Lung (tissue), 11 donors: ENCODE measurements at regions not wholly inside any gene's neighbourhood (a gene's known extent, or its start where the extent isn't known, plus 50 kb on each side); places are given as distances from the start of the nearest gene placed in this dataset.

Experiments
- ATAC-seq: fragments of 200-7000 bp; cut with Tn5 transposase; one replicate; pipeline ENCODE4 v1.9.1; 2020; ENCODE audit warnings: moderate number of reproducible peaks; ENCODE audit not compliant: insufficient read depth, low FRiP score
- DNase-seq, 3 donors: peaks; one replicate each; pipeline ENCODE4 v3.0.0-alpha.2; 2013 to 2017
- H3K27ac ChIP-seq, 2 donors: one replicate each; pipeline ENCODE4 v1.5.1; 2013; ENCODE audit warnings: mild to moderate bottlenecking in 2 of 2, moderate library complexity in 2 of 2, control low read depth in 1 of 2, inconsistent platforms in 1 of 2, low read depth in 1 of 2, low read length in 1 of 2
- H3K27me3 ChIP-seq, 3 donors: one replicate each; pipeline ENCODE4 v1.5.1; 2013; ENCODE audit warnings: low read length in 2 of 3; ENCODE audit not compliant: control insufficient read depth in 3 of 3, insufficient read depth in 3 of 3
- H3K36me3 ChIP-seq, 4 donors: one replicate each; pipeline ENCODE4 v1.5.1; 2013; ENCODE audit warnings: low read length in 4 of 4, mild to moderate bottlenecking in 1 of 4, moderate library complexity in 1 of 4; ENCODE audit not compliant: control insufficient read depth in 4 of 4, insufficient read depth in 4 of 4
- H3K4me1 ChIP-seq, 5 donors: one replicate each; pipeline ENCODE4 v1.5.1; 2013; ENCODE audit warnings: low read length in 5 of 5, mild to moderate bottlenecking in 2 of 5, moderate library complexity in 1 of 5; ENCODE audit not compliant: control insufficient read depth in 5 of 5, insufficient read depth in 5 of 5
- H3K4me3 ChIP-seq: one replicate; pipeline ENCODE4 v1.5.1; 2013; ENCODE audit warnings: mild to moderate bottlenecking, control low read depth, moderate library complexity
- H3K9ac ChIP-seq, 2 donors: one replicate each; pipeline ENCODE4 v1.5.1; 2013; ENCODE audit warnings: low read length in 2 of 2, control low read depth in 1 of 2; ENCODE audit not compliant: insufficient read depth in 1 of 2
- H3K9me3 ChIP-seq, 4 donors: one replicate each; pipeline ENCODE4 v1.5.1; 2013; ENCODE audit warnings: low read length in 3 of 4, mild to moderate bottlenecking in 1 of 4, moderate library complexity in 1 of 4; ENCODE audit not compliant: control insufficient read depth in 4 of 4, insufficient read depth in 3 of 4
- WGBS, 2 donors: extraction: QIAGEN DNeasy Blood & Tissue Kit; methylation state at CpG; one replicate each; pipeline ENCODE4 v1.1.7; 2013; 5-methylcytosine and 5-hydroxymethylcytosine counted together
- TF ChIP-seq, protein P1 (sequence below): IDR thresholded peaks from 2 replicates; pipeline ENCODE4 v1.5.1; 2012; ENCODE audit warnings: mild to moderate bottlenecking; ENCODE audit errors: control extremely low read depth, extremely low read depth
- donor health status: control.
- donor health status: control.
- donor health status: Bipolar disorder and iron deficiency.
- donor health status: healthy.
- donor health status: DM: yes; HTN: yes; CAD: no.

DNA sequence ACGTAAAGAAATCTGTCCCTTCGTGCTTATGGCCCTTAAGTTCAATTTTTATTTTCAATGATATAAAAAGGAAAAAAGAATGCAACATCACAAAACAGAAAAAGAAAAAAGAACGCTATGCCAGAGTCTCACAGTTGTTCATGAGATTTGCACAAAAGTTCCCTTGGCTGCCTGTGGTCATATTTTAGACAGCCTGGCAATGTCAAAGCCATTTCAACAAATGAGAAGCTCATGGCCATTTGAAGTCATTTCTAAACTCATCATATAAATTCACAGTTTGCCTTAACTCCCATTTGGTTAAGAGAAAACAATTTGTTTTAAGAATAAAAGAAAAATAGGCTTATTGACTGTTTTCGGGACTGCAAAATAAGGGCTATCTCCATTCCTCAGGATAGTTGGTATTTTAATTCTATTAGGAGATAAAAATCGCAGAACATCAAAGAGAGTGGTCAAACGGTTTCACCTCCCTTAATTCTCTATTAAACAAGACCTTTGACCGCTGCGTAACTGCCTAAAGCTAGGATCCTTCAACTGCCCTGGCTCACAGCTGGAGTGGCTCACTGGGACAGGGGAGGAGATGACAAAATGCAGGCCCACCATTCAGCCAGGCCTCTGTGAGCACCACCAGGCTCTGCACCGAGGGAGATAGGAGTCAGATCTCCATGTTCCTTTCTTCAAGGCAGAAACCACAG is 119.2 kb upstream of the DAAM1 start:
- TF ChIP-seq, protein P1, sequence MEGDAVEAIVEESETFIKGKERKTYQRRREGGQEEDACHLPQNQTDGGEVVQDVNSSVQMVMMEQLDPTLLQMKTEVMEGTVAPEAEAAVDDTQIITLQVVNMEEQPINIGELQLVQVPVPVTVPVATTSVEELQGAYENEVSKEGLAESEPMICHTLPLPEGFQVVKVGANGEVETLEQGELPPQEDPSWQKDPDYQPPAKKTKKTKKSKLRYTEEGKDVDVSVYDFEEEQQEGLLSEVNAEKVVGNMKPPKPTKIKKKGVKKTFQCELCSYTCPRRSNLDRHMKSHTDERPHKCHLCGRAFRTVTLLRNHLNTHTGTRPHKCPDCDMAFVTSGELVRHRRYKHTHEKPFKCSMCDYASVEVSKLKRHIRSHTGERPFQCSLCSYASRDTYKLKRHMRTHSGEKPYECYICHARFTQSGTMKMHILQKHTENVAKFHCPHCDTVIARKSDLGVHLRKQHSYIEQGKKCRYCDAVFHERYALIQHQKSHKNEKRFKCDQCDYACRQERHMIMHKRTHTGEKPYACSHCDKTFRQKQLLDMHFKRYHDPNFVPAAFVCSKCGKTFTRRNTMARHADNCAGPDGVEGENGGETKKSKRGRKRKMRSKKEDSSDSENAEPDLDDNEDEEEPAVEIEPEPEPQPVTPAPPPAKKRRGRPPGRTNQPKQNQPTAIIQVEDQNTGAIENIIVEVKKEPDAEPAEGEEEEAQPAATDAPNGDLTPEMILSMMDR = no peak
- H3K9me3 ChIP-seq = peaks cover 0 to 2% (median 0%) of the 10 kb centered on the region in 4 donors
- H3K27ac ChIP-seq = no peak overlapping the region
- ATAC-seq = no peak
- H3K4me3 ChIP-seq = no peak overlapping the region
- no peak overlapping the region for H3K9ac ChIP-seq
- peak in 2 of 3 donors; percentile 52 to 53 for DNase-seq
- no peaks in the 10 kb centered on the region for H3K27me3 ChIP-seq
- 73 to 80% methylated on average over 9 of the region's 9 CpGs for WGBS, 2 donors
- peaks cover 0 to 15% (median 8%) of the 10 kb centered on the region in 5 donors for H3K4me1 ChIP-seq
- H3K36me3 ChIP-seq = no peaks in the 10 kb centered on the region

DNA sequence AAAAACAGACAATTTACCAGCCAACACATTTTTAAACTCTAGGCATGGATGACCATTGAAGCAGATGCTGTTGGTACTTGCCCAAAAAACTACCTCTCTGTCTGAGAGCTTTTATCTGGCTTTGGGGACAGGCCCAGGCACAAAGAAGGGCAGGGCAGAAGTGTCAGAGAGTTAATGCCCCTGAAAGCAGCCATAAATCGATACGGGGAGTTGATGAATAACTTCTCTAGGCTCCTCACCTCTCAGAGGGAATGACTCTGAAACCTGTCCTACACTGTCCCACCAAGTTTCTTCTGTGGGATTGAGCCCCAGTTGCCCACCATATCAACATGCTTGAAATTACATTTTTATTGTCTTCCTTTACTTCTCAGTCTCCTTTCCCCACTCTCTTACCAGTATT is 113.0 kb upstream of the DAAM1 start:
- DNase-seq (no peak), ATAC-seq (no peak)
- Histone ChIP-seq H3K4me3 (no peak overlapping the region), H3K36me3 (no peaks in the 10 kb centered on the region), H3K4me1 (no peaks in the 10 kb centered on the region), H3K27ac (no peak overlapping the region), H3K9ac (no peak overlapping the region), H3K27me3 (no peaks in the 10 kb centered on the region), H3K9me3 (no peaks in the 10 kb centered on the region)
- WGBS, 2 donors = 84 to 98% methylated on average over 2 of the region's 2 CpGs
- TF ChIP-seq, protein P1 = no peak

DNA sequence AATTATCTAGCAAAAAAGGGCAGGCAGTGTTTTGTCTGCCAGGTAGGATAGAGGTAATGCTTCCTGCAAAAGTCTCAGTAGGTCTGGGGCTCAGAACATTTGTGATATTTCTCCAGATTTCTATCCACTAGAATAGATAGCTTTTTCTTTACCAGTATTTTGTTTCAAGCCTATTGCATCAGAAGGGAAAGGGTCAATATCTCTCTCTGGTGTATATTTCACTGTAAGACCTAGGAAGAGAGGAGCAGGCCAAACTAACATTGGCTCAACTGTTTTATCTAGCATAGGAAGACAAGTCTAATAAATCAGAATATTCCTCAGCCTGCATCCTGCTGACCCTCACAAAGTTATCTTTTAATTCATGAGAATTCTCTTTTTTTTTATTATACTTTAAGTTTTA is 106.7 kb upstream of the DAAM1 start:
- ATAC-seq = no peak
- Histone ChIP-seq H3K9me3 (no peaks in the 10 kb centered on the region), H3K36me3 (no peaks in the 10 kb centered on the region), H3K4me1 (peaks cover 0 to 10% (median 0%) of the 10 kb centered on the region in 5 donors), H3K4me3 (no peak overlapping the region), H3K9ac (no peak overlapping the region), H3K27ac (no peak overlapping the region), H3K27me3 (no peaks in the 10 kb centered on the region)
- TF ChIP-seq, protein P1 = no peak
- no peak for DNase-seq
